Stimulated activated effector memory CD8-positive, alpha-beta T cell treated with anti-CD3 and anti-CD28 coated beads, Interleukin-12 subunit alpha, Interleukin-12 subunit beta, amount 100 ng/mL, for 72 hours (primary cell): ENCODE measurements at regions not wholly inside any gene's neighbourhood (a gene's known extent, or its start where the extent isn't known, plus 50 kb on each side); places are given as distances from the start of the nearest gene placed in this dataset.
"Not testable (repeated sequence)": the region's sequence is repeated elsewhere in the genome, so short reads cannot be mapped to it uniquely, and the experiment has no call there.

Source experiments
- ATAC-seq: fragments of 150-1000 bp; cut with Tn5 transposase; 2 replicates; pipeline ENCODE4 v1.10.0; 2021
- DNase-seq, 2 donors: peaks; one replicate each; pipeline ENCODE4 v3.0.0; 2021 to 2022; ENCODE audit warnings: low spot score in 2 of 2
- H3K27ac Mint-ChIP-seq: one replicate; pipeline ENCODE4 v1.8.0; 2022; ENCODE audit warnings: mild to moderate bottlenecking, mixed read lengths
- H3K36me3 Mint-ChIP-seq: one replicate; pipeline ENCODE4 v1.8.0; 2022; ENCODE audit warnings: mild to moderate bottlenecking, mixed read lengths
- H3K4me1 Mint-ChIP-seq: one replicate; pipeline ENCODE4 v1.8.0; 2022; ENCODE audit warnings: mixed read lengths
- H3K4me3 Mint-ChIP-seq: one replicate; pipeline ENCODE4 v1.8.0; 2022; ENCODE audit warnings: mild to moderate bottlenecking, mixed read lengths
- H3K9me3 Mint-ChIP-seq: one replicate; pipeline ENCODE4 v1.8.0; 2022; ENCODE audit warnings: mixed read lengths

DNA sequence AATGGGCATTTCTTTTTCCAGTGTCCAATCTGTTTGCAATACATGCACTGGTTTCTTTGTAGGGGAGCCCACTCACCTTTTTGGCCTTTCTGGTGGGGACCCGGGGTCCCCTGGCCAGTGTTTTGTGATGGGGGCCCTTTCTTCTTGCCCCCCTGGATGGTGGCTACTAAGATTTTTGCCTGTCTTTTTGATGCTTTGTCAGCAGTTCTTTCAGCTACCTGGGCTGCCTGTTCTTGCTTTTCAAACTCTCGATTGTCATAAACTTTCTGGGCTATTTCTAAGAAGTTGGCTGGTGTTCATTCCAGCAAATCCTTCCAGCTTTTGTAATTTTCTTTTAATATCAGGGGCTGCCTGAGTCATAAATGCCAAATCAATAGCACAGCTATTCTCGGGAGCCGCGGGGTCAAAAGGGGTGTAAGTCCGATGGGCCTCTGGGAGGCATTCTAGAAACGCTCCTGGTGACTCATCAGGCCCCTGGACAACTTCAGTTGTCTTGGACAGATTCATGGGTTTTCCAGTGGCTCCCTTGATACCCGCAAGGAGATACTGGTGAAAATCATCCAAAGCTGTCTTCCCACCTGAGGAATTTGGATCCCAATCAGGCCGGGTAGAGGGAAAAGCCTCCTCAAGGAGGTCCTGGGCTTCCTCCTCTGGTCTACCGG lies 79.0 kb downstream of the PRR15 start:
- Mint-ChIP-seq H3K27ac (no peak overlapping the region), H3K4me1 (no peaks in the 10 kb centered on the region), H3K9me3 (no peaks in the 10 kb centered on the region), H3K36me3 (no peaks in the 10 kb centered on the region), H3K4me3 (no peak overlapping the region)
- ATAC-seq (no peak), DNase-seq (no peak)

DNA sequence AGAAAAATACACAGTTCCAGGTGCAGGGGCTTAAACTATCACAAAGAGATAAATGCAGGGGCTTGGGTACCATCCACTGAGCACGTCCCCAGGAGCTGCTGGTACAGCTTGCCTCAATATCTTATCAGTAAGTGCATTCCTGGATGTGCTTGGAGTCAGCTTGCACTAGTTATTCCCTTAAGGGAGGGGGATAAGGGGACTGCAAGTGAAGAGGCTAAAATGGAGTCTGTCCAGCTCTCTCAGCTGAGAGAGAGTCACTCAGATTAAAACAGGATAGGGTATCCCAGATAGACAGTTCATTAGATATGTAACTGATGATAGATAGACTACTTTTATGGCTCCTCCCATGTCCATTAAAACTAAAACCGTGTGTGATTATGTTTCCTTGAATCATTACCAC lies 82.5 kb downstream of the PRR15 start:
- H3K9me3 Mint-ChIP-seq, ATAC-seq, H3K4me1 Mint-ChIP-seq, H3K4me3 Mint-ChIP-seq, H3K36me3 Mint-ChIP-seq, H3K27ac Mint-ChIP-seq, DNase-seq: not testable (repeated sequence)

DNA sequence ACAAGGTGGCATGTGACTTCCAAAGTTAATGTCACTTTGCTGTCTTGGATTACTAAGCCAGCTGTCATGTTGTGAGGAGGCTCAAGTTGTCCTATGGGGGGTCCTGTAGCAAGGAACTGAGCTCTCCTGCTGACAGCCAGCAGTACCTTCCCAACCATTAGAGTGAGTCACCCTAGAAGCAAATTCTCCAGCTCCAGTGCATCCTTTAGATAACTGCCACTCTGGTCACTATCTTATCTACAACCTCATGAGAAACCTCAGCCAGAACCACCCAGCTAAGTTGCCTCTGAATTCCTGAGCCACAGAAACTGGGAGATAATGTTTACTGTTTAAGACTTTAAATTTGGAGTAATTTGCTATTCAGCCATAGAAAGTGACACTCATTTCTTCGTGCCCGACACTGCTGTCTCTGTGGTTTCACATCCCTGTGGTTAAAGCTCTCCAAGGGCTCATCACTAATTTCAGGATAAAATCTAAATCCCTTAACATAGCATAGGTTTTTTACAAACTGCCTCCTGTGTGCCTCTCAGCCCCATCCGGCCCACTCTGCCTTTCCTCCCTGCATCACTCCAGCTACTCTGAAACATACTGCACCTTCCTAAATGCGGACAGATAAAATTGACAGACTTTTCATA lies 83.5 kb downstream of the PRR15 start:
- Mint-ChIP-seq H3K36me3 (no peaks in the 10 kb centered on the region), H3K4me3 (no peak overlapping the region), H3K4me1 (no peaks in the 10 kb centered on the region), H3K9me3 (no peaks in the 10 kb centered on the region), H3K27ac (no peak overlapping the region)
- DNase-seq (no peak), ATAC-seq (no peak)

DNA sequence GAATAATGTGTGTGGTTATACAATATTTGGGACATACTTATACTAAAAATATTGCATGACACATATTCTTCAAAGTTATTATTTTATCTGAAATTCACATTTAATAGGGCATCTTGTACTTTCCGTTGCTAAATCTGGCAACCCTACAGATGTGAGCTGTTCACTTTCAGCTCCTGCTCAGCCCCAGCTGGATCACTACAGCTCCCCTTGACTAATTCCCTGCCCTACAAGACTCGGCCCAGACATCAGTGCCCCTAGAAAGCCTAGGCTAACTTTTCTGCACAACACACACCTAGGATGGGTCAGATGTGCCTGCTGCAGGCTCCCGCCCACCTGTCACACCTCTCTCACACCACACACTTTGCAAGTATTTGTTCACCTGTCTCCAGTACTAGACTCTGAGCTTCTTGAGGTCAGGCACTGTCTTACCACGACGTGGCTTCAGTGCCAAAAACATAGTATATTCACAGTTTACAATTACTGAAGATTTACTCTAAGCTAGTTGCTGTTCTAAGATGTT lies 84.1 kb downstream of the PRR15 start:
- not testable (repeated sequence) for H3K9me3 Mint-ChIP-seq, H3K36me3 Mint-ChIP-seq, H3K4me1 Mint-ChIP-seq, DNase-seq, H3K27ac Mint-ChIP-seq, H3K4me3 Mint-ChIP-seq
- ATAC-seq: peak; percentile 38

DNA sequence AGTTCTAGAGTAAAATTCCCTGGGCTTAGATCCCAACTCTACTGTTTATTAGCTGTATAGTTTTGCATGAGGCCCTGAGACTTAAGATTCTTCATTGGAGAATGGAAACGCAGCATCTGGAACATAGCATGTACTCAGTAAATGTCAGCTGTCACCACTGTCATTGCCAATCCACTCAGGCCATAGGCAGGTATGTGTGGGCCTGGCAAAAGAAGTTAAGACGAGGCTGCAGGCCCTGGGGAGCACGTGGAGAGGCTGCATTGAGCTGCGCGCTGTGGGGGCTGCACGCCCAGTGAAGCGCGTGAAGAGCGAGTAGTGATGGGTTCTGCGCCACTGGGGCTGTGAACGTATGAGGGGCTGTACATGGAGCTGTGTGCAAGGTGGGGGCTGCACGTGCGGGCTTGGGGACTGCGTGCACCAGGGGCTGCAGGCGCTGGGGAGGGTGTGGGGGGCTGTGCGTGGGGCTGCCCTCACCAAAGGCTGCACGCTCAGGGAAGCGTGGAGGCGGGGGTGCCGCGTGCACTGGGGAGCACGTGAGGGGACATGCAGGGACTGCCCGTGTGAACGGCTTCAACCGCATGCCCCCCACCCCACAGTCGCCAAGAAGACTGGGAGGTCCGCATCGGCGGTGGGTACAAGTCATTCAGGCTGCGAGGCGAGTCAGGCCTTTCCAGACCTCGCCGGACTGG lies 85.5 kb downstream of the PRR15 start:
- no peak overlapping the region for H3K27ac Mint-ChIP-seq
- no peaks in the 10 kb centered on the region for H3K4me1 Mint-ChIP-seq
- no peaks in the 10 kb centered on the region for H3K36me3 Mint-ChIP-seq
- DNase-seq (no peak), ATAC-seq (peak; percentile 19)
- no peaks in the 10 kb centered on the region for H3K9me3 Mint-ChIP-seq
- H3K4me3 Mint-ChIP-seq: no peak overlapping the region

DNA sequence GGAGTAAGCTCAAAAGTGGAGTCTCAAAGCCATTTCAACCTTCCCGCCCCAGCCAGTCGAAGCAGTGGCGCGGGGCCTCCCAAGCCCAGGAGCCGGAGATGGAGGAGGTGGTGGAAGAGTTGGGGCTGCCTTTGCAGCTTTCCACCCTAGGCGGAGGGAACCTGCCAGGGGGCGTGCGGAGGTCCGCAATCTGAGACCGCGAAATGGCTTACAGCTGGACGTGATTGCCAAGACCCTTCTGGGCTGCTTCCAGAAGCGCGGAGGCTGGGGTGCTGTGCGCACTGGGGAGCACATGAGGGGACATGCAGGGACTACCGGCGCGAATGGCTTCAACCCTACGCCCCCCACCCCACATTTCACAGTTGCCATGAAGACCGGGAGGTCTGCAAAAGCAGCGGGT lies 86.2 kb downstream of the PRR15 start:
- Mint-ChIP-seq H3K27ac (no peak overlapping the region), H3K4me3 (no peak overlapping the region), H3K4me1 (no peaks in the 10 kb centered on the region), H3K36me3 (no peaks in the 10 kb centered on the region), H3K9me3 (no peaks in the 10 kb centered on the region)
- DNase-seq (no peak), ATAC-seq (no peak)

DNA sequence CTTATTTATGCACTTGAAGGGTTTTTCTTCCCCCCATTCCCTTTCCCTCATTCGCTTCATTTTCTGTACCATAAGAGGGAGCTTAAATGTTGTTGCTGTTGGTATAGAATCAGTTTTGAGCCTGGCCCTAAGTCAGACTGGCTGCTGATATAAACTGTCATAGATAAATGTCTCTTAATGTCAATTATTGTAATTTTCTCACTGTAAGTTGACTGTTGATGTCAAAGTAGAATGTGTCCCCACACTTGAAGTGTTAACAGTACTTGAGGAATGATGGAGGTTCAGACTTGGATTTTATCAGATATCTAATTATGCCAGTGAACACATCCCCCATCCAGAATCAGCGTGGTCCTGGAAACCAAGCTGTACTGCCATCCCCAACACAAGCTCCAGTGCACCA lies 87.8 kb downstream of the PRR15 start:
- Mint-ChIP-seq H3K4me3 (no peak overlapping the region), H3K36me3 (no peaks in the 10 kb centered on the region), H3K27ac (no peak overlapping the region), H3K4me1 (no peaks in the 10 kb centered on the region), H3K9me3 (no peaks in the 10 kb centered on the region)
- ATAC-seq (no peak), DNase-seq (no peak)

DNA sequence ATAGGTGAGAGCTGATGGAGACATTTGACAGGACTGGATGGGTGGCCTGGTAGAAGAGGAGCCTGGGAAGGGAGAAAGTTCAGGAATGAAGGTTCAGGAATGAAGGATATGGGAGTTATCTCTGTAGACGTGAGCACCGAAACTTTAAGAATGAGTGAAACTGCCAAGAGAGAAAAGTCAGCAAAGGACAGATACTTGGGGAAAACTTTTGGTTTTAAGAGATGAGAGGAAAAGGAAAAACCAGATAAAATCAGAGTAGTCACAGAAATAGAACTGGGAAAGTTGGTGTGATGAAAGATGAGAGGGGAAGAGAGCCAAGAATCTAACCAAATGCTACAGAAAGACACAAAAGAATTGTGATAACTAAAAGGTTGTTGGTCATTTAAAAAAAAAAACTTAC lies 88.9 kb downstream of the PRR15 start:
- no peaks in the 10 kb centered on the region for H3K36me3 Mint-ChIP-seq
- no peaks in the 10 kb centered on the region for H3K4me1 Mint-ChIP-seq
- H3K4me3 Mint-ChIP-seq: no peak overlapping the region
- H3K27ac Mint-ChIP-seq: no peak overlapping the region
- H3K9me3 Mint-ChIP-seq: no peaks in the 10 kb centered on the region
- ATAC-seq: no peak
- DNase-seq: no peak

DNA sequence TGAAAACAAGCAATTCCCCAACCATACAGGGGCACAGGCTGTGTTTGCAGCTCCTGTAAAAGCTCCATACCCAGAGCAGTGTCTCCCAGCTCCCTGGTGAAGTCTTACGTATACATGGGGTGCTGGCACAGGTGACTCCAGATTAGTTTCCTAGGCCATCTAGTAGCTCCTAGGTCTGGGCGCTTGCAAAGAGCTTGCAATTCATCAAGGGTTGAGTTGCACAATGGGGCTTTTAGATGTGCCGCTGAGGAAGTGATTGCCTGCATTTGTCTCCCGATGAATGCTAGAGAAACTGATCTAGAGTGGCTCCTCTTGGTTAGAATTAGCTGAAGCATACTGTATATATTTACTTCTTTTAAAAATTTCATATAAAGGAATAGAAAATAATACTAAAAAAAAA lies 90.7 kb downstream of the PRR15 start:
- H3K36me3 Mint-ChIP-seq, DNase-seq, H3K27ac Mint-ChIP-seq, H3K4me3 Mint-ChIP-seq, H3K9me3 Mint-ChIP-seq, H3K4me1 Mint-ChIP-seq, ATAC-seq: not testable (repeated sequence)

DNA sequence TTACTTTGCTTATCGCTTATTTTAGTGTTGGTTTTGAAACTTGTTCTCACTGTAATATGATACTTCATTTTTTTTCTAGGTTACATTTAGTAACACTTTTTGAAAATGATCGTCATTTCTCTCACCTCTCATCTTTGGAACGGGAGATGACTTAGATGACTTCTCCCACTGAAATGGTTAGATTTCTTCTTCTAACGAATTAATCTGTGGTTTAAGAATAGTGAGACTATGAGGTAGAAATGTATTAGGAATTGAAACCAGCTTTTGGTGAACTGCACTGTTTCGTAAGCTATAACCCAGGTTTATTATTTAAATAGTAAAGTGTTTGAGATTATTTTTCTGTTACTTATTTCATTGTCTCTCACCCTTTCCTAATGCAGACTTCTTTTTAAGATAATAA lies 93.7 kb downstream of the PRR15 start:
- Mint-ChIP-seq H3K36me3 (no peaks in the 10 kb centered on the region), H3K4me1 (no peaks in the 10 kb centered on the region), H3K4me3 (no peak overlapping the region), H3K9me3 (no peaks in the 10 kb centered on the region), H3K27ac (no peak overlapping the region)
- ATAC-seq (no peak), DNase-seq (no peak)

DNA sequence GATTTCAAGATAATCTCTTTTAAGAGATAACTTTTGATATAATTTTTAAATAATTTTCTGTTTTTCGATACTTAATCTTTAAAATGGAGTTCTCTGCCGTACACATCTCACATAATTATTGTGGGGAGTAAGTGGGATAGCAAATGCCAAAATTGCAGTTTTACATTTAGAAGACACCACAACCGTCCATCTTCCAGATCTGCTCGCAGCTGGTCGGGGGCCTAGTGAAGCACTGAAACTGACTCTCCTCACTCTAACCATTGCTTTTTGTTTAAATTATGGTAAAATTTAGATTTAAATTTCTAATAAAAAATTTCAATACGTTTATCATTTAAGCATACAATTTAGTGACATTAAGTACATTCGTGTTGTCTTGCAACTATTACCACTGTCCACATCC lies 94.2 kb downstream of the PRR15 start:
- no peaks in the 10 kb centered on the region for H3K9me3 Mint-ChIP-seq
- no peak for DNase-seq
- no peak for ATAC-seq
- H3K36me3 Mint-ChIP-seq: no peaks in the 10 kb centered on the region
- no peak overlapping the region for H3K27ac Mint-ChIP-seq
- H3K4me3 Mint-ChIP-seq: no peak overlapping the region
- H3K4me1 Mint-ChIP-seq: peaks cover 2% of the 10 kb centered on the region

DNA sequence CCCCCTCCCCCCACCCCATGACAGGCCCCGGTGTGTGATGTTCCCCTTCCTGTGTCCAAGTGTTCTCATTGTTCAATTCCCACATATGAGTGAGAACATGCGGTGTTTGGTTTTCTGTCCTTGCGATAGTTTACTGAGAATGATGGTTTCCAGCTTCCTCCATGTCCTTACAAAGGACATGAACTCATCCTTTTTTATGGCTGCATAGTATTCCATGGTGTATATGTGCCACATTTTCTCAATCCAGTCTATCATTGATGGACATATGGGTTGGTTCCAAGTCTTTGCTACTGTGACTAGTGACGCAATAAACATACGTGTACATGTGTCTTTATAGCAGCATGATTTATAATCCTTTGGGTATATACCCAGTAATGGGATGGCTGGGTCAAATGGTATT lies 95.6 kb downstream of the PRR15 start:
- not testable (repeated sequence) for ATAC-seq, H3K9me3 Mint-ChIP-seq, H3K4me1 Mint-ChIP-seq, H3K36me3 Mint-ChIP-seq, H3K27ac Mint-ChIP-seq, H3K4me3 Mint-ChIP-seq, DNase-seq

DNA sequence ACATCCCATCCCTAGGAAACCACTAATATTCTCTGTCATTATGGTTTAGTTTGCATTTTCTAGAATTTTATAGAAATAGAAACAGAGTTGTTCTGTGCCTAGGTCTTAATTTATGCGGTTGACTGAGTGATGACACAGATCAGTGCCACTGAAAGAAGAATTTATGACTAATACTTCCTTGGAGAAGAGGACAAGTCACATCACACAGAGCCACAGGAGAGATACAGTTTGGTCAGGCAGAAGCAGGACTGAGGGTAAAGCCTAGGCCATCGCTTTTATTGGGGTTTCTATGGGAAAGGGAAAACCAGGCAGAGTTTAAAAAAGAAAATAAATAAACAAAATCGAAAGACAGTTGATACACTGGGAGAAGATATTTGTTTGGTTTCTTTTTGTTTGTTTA lies 99.3 kb downstream of the PRR15 start:
- peak; percentile 54 for ATAC-seq
- DNase-seq, H3K27ac Mint-ChIP-seq, H3K9me3 Mint-ChIP-seq, H3K4me3 Mint-ChIP-seq, H3K4me1 Mint-ChIP-seq, H3K36me3 Mint-ChIP-seq: not testable (repeated sequence)

DNA sequence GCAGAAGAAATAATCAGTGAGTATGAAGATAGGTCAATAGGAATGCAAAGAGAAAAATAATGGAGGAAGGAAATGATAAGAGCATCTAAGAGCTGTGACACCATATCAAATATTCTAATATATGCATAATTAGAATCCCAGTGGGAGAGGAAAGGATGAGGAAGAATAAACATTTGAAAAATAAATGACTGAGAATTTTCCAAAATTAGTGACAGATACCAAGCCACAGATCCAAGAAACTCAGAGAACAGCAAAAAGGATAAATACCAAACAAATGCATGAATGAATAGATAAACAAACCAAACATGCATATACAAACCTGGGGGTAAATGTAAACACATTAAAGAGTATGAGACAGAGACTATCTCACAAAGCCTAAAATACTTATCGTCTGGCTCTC lies 101.4 kb downstream of the PRR15 start:
- DNase-seq, H3K4me1 Mint-ChIP-seq, H3K4me3 Mint-ChIP-seq, H3K36me3 Mint-ChIP-seq, ATAC-seq, H3K27ac Mint-ChIP-seq, H3K9me3 Mint-ChIP-seq: not testable (repeated sequence)

DNA sequence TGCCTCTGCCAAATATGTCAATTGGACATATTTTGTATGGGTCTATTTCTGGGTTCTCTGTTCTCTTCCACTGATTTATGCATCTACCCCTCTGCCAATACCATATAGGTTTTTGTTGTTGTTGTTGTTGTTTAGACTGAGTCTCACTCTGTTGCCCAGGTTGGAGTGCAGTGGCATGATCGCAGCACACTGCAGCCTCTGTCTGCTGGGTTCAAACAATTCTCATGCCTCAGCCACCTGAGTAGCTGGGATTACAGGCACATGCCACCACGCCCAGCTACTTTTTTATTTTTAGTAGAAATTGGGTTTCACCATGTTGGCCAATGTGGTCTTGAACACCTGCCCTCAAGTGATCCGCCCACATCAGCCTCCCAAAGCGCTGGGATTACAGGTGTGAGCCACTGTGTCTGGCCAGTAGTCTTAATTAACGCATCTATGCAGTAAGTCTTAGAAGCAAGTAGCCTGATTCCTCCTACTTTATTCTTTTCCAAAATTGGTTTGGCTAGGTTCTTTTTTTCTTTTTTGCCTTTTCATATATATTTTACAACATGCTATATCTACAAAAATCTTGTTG lies 103.5 kb downstream of the PRR15 start:
- not testable (repeated sequence) for H3K4me1 Mint-ChIP-seq, H3K27ac Mint-ChIP-seq, H3K36me3 Mint-ChIP-seq, DNase-seq, H3K4me3 Mint-ChIP-seq, ATAC-seq, H3K9me3 Mint-ChIP-seq

DNA sequence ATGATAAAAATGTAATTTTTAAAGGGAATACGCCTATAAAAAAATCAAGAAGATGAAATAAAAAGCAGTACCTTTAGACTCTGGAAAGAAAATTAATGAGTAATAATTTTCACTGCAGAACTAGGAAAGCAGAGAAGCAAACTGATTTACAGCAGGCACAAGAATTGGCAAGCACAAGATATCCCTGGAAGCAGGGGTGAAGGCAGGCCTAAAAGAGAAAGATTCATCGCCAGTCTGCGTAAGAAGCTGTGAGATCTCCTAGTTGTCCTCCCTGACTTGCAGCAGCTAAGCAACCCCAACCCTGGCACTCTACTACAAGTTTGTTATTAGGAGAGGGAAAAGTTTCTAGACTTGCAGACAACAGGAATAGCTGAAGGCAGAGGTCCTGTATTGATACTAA lies 107.7 kb downstream of the PRR15 start:
- not testable (repeated sequence) for H3K9me3 Mint-ChIP-seq, H3K36me3 Mint-ChIP-seq, ATAC-seq, H3K4me3 Mint-ChIP-seq, H3K27ac Mint-ChIP-seq, DNase-seq, H3K4me1 Mint-ChIP-seq
